NCI-H446 treated with DMSO at 0.1 percent for 48 hours (cell line): ENCODE measurements at regions not wholly inside any gene's neighbourhood (a gene's known extent, or its start where the extent isn't known, plus 50 kb on each side); places are given as distances from the start of the nearest gene placed in this dataset.
"Not testable (repeated sequence)": the region's sequence is repeated elsewhere in the genome, so short reads cannot be mapped to it uniquely, and the experiment has no call there.

ENCODE experiments used
- DNase-seq: peaks from one replicate; lab custom pipeline; 2025; lab: John Stamatoyannopoulos, UW

GRCh38 chr1:229924639-229925038 lies 142.4 kb upstream of the GALNT2 start:
- no peak for DNase-seq

GRCh38 chr1:229928767-229929166 lies 138.3 kb upstream of the GALNT2 start:
- DNase-seq = no peak

GRCh38 chr1:229931751-229932150 lies 135.3 kb upstream of the GALNT2 start:
- not testable (repeated sequence) for DNase-seq

GRCh38 chr1:229935157-229935556 lies 131.9 kb upstream of the GALNT2 start:
- DNase-seq = not testable (repeated sequence)

- no peak for DNase-seq
These were observed 128.5 kb upstream of the GALNT2 start for GRCh38 chr1:229938551-229938950.

GRCh38 chr1:229940684-229941083 lies 126.4 kb upstream of the GALNT2 start:
- no peak for DNase-seq

GRCh38 chr1:229941160-229941559 lies 125.9 kb upstream of the GALNT2 start:
- DNase-seq = no peak

GRCh38 chr1:229941831-229942230 lies 125.2 kb upstream of the GALNT2 start:
- DNase-seq = no peak

GRCh38 chr1:229942501-229942900 lies 124.5 kb upstream of the GALNT2 start:
- no peak for DNase-seq

GRCh38 chr1:229943148-229943714 lies 123.8 kb upstream of the GALNT2 start:
- no peak for DNase-seq

- DNase-seq = no peak
These were observed 122.9 kb upstream of the GALNT2 start for GRCh38 chr1:229943988-229944743.

GRCh38 chr1:229945795-229946194 lies 121.2 kb upstream of the GALNT2 start:
- no peak for DNase-seq

GRCh38 chr1:229947968-229948367 lies 119.1 kb upstream of the GALNT2 start:
- DNase-seq = no peak

- DNase-seq = no peak
These were observed 118.6 kb upstream of the GALNT2 start for GRCh38 chr1:229948438-229948837.

- DNase-seq = no peak
These were observed 117.5 kb upstream of the GALNT2 start for GRCh38 chr1:229949500-229949899.

- no peak for DNase-seq
These were observed 117.0 kb upstream of the GALNT2 start for GRCh38 chr1:229950020-229950419.

- DNase-seq = no peak
These were observed 116.1 kb upstream of the GALNT2 start for GRCh38 chr1:229950908-229951307.

- no peak for DNase-seq
These were observed 115.0 kb upstream of the GALNT2 start for GRCh38 chr1:229951856-229952534.

- no peak for DNase-seq
These were observed 114.1 kb upstream of the GALNT2 start for GRCh38 chr1:229952670-229953520.

- DNase-seq = no peak
These were observed 113.2 kb upstream of the GALNT2 start for GRCh38 chr1:229953736-229954326.

GRCh38 chr1:229964281-229964680 lies 102.8 kb upstream of the GALNT2 start:
- DNase-seq = no peak

- no peak for DNase-seq
These were observed 96.3 kb upstream of the GALNT2 start for GRCh38 chr1:229970714-229971113.
